Spinal cord (tissue), 9 donors: ENCODE measurements at regions not wholly inside any gene's neighbourhood (a gene's known extent, or its start where the extent isn't known, plus 50 kb on each side); places are given as distances from the start of the nearest gene placed in this dataset.

Experiments
- DNase-seq, 6 donors: peaks; one replicate each; pipeline versions ENCODE4 v3.0.0 to v3.0.0-alpha.2; 2013 to 2015; ENCODE audit warnings: low spot score in 6 of 6, low read depth in 4 of 6
- H3K27ac ChIP-seq: one replicate; pipeline ENCODE4 v1.5.1; 2013; ENCODE audit warnings: low read depth, low read length, control low read depth
- H3K27me3 ChIP-seq: one replicate; pipeline ENCODE4 v1.6.1; 2013; ENCODE audit warnings: low read length; ENCODE audit not compliant: control insufficient read depth, insufficient read depth
- H3K36me3 ChIP-seq: one replicate; pipeline ENCODE4 v1.6.1; 2013; ENCODE audit warnings: low read length; ENCODE audit not compliant: control insufficient read depth, insufficient read depth
- H3K4me1 ChIP-seq: one replicate; pipeline ENCODE4 v1.6.1; 2013; ENCODE audit warnings: low read length; ENCODE audit not compliant: control insufficient read depth, insufficient read depth
- H3K4me3 ChIP-seq: one replicate; pipeline ENCODE4 v1.5.1; 2013; ENCODE audit warnings: low read depth, low read length, control low read depth
- H3K9me3 ChIP-seq: one replicate; pipeline ENCODE4 v1.6.1; 2013; ENCODE audit warnings: low read length; ENCODE audit not compliant: control insufficient read depth, insufficient read depth
- WGBS: methylation state at CpG from one replicate; pipeline ENCODE4 v1.1.5; 2013; ENCODE audit warnings: missing lambda C conversion rate; ENCODE audit not compliant: insufficient coverage; 5-methylcytosine and 5-hydroxymethylcytosine counted together
- donor health status: healthy.

DNA sequence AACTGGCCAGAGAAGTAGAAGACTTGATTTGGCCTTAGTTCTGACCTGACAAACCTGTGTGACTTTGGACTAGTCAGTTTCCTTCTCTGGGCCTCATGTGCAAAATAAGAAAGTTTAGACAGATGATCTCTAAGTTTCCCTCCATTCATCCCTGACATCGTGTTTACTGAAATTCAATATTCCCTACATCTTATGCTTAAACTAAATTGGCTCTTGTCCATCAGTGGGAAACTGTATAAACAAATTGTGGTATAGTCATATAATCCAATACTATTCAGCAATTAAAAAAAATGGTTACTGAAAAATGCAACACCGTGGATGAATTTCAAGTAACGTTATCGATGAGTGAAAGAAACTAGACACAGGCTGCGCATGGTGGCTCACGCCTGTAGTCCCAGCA lies 64.4 kb upstream of the HRH1 start:
- WGBS, result 94% methylated on average over 5 of the region's 6 CpGs
- Histone ChIP-seq H3K4me3 (no peak overlapping the region), H3K9me3 (no peaks in the 10 kb centered on the region), H3K4me1 (peaks cover 6% of the 10 kb centered on the region), H3K36me3 (no peaks in the 10 kb centered on the region), H3K27me3 (no peaks in the 10 kb centered on the region), H3K27ac (no peak overlapping the region)
- DNase-seq, result no peak

DNA sequence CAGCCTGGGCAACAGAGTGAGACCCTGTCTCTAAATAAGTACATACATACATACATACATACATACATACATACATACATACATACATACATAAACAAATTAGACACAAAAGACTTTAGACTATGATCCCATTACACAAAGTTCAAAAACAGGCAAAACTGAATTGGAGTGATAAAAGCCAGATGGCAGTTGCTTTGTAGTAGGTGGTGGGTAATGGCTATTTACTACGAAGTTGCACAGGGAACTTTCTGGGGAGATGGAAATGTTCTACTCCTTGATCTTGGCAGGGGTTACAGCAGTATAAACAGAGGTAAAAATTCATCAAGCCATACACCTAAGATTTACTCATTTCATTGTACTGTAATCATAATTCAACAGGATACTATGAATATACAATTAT lies 63.7 kb upstream of the HRH1 start:
- peaks cover 6% of the 10 kb centered on the region for H3K4me1 ChIP-seq
- WGBS, result no CpG with 5 or more reads among the region's 1 CpG
- no peak overlapping the region for H3K4me3 ChIP-seq
- H3K36me3 ChIP-seq, result no peaks in the 10 kb centered on the region
- H3K27ac ChIP-seq, result no peak overlapping the region
- H3K27me3 ChIP-seq, result no peaks in the 10 kb centered on the region
- no peak for DNase-seq
- H3K9me3 ChIP-seq, result no peaks in the 10 kb centered on the region

DNA sequence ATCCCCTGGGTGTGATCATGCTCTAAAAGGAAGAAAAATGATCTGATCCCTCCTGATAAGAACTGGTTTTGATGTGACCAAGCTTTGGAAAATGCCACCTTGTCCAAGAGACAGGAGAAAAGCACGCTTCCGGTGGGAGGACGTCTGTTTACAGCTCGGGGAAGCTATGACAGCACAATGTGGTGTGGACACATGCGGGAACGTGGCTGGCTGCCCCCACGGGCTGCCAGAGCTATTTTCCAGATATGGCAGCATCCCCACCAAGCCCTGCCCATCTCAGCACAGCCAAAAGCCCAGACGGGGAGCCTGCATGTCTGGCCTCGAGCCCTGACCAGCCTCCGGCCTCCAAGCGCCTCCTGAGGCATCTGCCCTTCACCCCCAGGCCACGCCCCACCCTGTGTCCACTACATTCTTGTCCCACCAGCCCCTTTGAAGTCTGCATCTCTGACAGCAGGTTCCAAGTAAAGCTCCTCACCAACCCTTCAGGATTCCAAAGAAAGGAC lies 63.2 kb upstream of the HRH1 start:
- H3K9me3 ChIP-seq, result no peaks in the 10 kb centered on the region
- 49% methylated on average over 12 of the region's 12 CpGs for WGBS
- no peak overlapping the region for H3K27ac ChIP-seq
- H3K36me3 ChIP-seq, result no peaks in the 10 kb centered on the region
- H3K4me3 ChIP-seq, result no peak overlapping the region
- no peaks in the 10 kb centered on the region for H3K27me3 ChIP-seq
- DNase-seq, result peak in 1 of 6 donors; percentile 38
- H3K4me1 ChIP-seq, result peaks cover 7% of the 10 kb centered on the region

DNA sequence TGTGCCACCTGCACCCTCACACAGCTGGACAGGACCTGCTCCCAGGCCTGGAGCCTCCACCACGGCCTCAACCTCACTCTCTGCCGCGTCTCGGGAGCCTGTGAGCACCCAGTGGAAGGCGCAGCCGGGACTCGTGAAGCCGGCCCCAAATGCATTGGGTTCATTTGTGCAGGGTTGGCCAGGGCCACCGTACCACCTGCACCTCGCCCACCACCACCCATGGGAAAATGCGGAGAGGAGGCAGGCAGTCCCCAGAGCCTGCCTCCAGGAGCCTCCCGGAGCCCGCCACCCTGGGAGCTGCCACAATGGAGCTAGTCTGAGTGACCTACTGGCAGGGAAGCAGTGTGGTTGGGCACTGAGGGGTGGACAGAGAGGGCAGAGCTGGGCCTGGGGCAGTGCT lies 62.5 kb upstream of the HRH1 start:
- 85% methylated on average over 13 of the region's 13 CpGs for WGBS

GRCh38 chr3:11093823-11094340 lies 60.4 kb upstream of the HRH1 start:
- WGBS, result 96% methylated on average over 36 of the region's 36 CpGs

More for the DNA sequence above, 62.5 kb upstream of the HRH1 start:
- no peaks in the 10 kb centered on the region for H3K36me3 ChIP-seq
- no peak overlapping the region for H3K4me3 ChIP-seq
- no peak overlapping the region for H3K27ac ChIP-seq
- H3K27me3 ChIP-seq, result no peaks in the 10 kb centered on the region
- H3K4me1 ChIP-seq, result peaks cover 14% of the 10 kb centered on the region
- no peaks in the 10 kb centered on the region for H3K9me3 ChIP-seq
- no peak for DNase-seq

GRCh38 chr3:11095932-11096265 lies 58.4 kb upstream of the HRH1 start:
- H3K4me3 ChIP-seq, result no peak overlapping the region
- 62% methylated on average over 7 of the region's 8 CpGs for WGBS
- no peaks in the 10 kb centered on the region for H3K9me3 ChIP-seq
- H3K27me3 ChIP-seq, result no peaks in the 10 kb centered on the region
- no peak overlapping the region for H3K27ac ChIP-seq
- no peak for DNase-seq
- H3K36me3 ChIP-seq, result no peaks in the 10 kb centered on the region
- H3K4me1 ChIP-seq, result peaks cover 16% of the 10 kb centered on the region

More at GRCh38 chr3:11093823-11094340, 60.4 kb upstream of the HRH1 start:
- Histone ChIP-seq H3K36me3 (no peaks in the 10 kb centered on the region), H3K27me3 (no peaks in the 10 kb centered on the region), H3K27ac (no peak overlapping the region), H3K4me1 (peaks cover 16% of the 10 kb centered on the region), H3K9me3 (no peaks in the 10 kb centered on the region), H3K4me3 (no peak overlapping the region)
- DNase-seq, result no peak

GRCh38 chr3:11096266-11097139 lies 57.8 kb upstream of the HRH1 start:
- DNase-seq, result peak in 4 of 6 donors; percentile 19 to 77 (median 50)
- WGBS, result 28% methylated on average over 13 of the region's 23 CpGs
- H3K4me1 ChIP-seq, result peaks cover 16% of the 10 kb centered on the region
- H3K27ac ChIP-seq, result no peak overlapping the region
- H3K9me3 ChIP-seq, result no peaks in the 10 kb centered on the region
- no peaks in the 10 kb centered on the region for H3K36me3 ChIP-seq
- no peaks in the 10 kb centered on the region for H3K27me3 ChIP-seq
- peak overlapping the region; percentile 14 for H3K4me3 ChIP-seq

DNA sequence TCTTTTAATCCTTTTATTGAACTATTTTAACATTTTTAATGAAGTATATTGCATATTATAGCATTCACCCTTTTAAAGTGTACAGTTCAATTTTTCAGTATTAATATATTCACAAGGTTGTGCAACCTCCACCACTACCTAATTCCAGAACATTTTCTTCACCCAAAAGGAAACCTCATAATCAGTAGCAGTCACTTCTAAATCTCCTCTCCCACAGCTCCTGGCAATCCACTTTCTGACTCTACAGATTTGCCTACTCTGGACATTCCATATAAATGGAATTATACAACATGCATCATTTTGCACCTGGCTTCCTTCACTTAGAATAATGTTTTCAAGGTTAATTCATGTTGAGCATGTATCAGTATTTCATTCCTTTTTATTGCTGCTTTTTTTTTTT lies 55.0 kb upstream of the HRH1 start:
- no peaks in the 10 kb centered on the region for H3K36me3 ChIP-seq
- H3K27me3 ChIP-seq, result no peaks in the 10 kb centered on the region
- H3K4me3 ChIP-seq, result no peak overlapping the region
- peaks cover 11% of the 10 kb centered on the region for H3K4me1 ChIP-seq
- H3K9me3 ChIP-seq, result no peaks in the 10 kb centered on the region
- no peak for DNase-seq
- H3K27ac ChIP-seq, result no peak overlapping the region
